ENCODE measurements at regions not wholly inside any gene's neighbourhood (a gene's known extent, or its start where the extent isn't known, plus 50 kb on each side); places are given as distances from the start of the nearest gene placed in this dataset.

GRCh38 chr15:36004891-36005490, 459.0 kb upstream of the DPH6 start:
- H3K4me1 ChIP-seq (replicated peaks in 1 of 2; ENCODE audit: control insufficient read depth in 2 of 2, insufficient read depth in 2 of 2, low read length in 2 of 2), result no peaks in the 10 kb centered on the region
- intact Hi-C loops (cut with micrococcal nuclease), result no loop called here
- BruUV-seq (replicated peaks), result no TSS peak
- H3K4me3 ChIP-seq, result no peak overlapping the region
- H3K9ac ChIP-seq (ENCODE audit: insufficient read depth in 1 of 2, low read depth in 2 of 2, low read length in 2 of 2), result no peak overlapping the region
- in situ Hi-C loops (cut with MboI), result no loop called here
- H3K9me1 ChIP-seq (ENCODE audit: control insufficient read depth, insufficient read depth, low read length), result no peaks in the 10 kb centered on the region
- 5% methylated on average over 2 of the region's 2 CpGs for WGBS (ENCODE audit: insufficient coverage, low coverage, missing lambda C conversion rate)
- TF ChIP-seq BACH1 (tag; IDR thresholded peaks at IDR 0.05), result no peak
- no peak for TF ChIP-seq PML (IDR thresholded peaks at IDR 0.05; ENCODE audit: low read length)
- TF ChIP-seq SNIP1 (IDR thresholded peaks at IDR 0.05; ENCODE audit: low read depth), result no peak
- TF ChIP-seq NFIC (IDR thresholded peaks at IDR 0.05), result no peak
- no peak for TF ChIP-seq TCF7L2 (IDR thresholded peaks at IDR 0.05; ENCODE audit: low read depth, low read length)
- no peak for TF ChIP-seq ZNF644 (tag; IDR thresholded peaks at IDR 0.05; ENCODE audit: low read depth)
- TF ChIP-seq ZC3H8 (IDR thresholded peaks at IDR 0.05), result no peak
- no peak for TF ChIP-seq ZNF232 (CRISPR knock-in tag; IDR thresholded peaks at IDR 0.05)
- TF ChIP-seq ZNF140 (CRISPR knock-in tag; IDR thresholded peaks at IDR 0.05), result no peak
- TF ChIP-seq RUNX1 (IDR thresholded peaks at IDR 0.05; ENCODE audit: low read depth), result no peak
- no peak for TF ChIP-seq CLOCK (CRISPR knock-in tag; IDR thresholded peaks at IDR 0.05; ENCODE audit: borderline replicate concordance)
- TF ChIP-seq YBX1 (IDR thresholded peaks at IDR 0.05), result no peak
- TF ChIP-seq ZNF121 (CRISPR knock-in tag; conservative IDR thresholded peaks at IDR 0.05), result no peak
- no peak for TF ChIP-seq ZNF398 (CRISPR knock-in tag; IDR thresholded peaks at IDR 0.05)
- TF ChIP-seq TBP (optimal IDR thresholded peaks at IDR 0.05; ENCODE audit: low read depth, low read length), result no peak
- TF ChIP-seq PCBP2 (IDR thresholded peaks at IDR 0.05; ENCODE audit: low read depth, low read length, poor library complexity, severe bottlenecking), result no peak
- H2AFZ ChIP-seq (ENCODE audit: low read depth, low read length), result no peak overlapping the region
- POLR2A ChIA-PET, result interaction anchor here (0.6 kb wide), 1 partner anchor 138 kb away, joined by 3 read pairs; no protein-coding TSS in a partner anchor
- H3K4me2 ChIP-seq (ENCODE audit: insufficient read depth, low read length), result no peak overlapping the region
- no peak overlapping the region for H3K27ac ChIP-seq (ENCODE audit: extremely low read depth, low read depth, low read length)
- H3K27me3 ChIP-seq (ENCODE audit: control insufficient read depth in 2 of 2, insufficient read depth in 2 of 2, low read length in 2 of 2), result no peaks in the 10 kb centered on the region
- FAIRE-seq (no peak), ATAC-seq (no peak), DNase-seq (ENCODE audit: extremely low read depth in 1 of 4, low spot score in 3 of 4) (no peak)
- H4K20me1 ChIP-seq (replicated peaks; ENCODE audit: control insufficient read depth, insufficient read depth, low read length), result no peaks in the 10 kb centered on the region
- no peaks in the 10 kb centered on the region for H3K79me2 ChIP-seq (ENCODE audit: control insufficient read depth, insufficient read depth, low read length)
- H3K36me3 ChIP-seq (ENCODE audit: control insufficient read depth, insufficient read depth, low read length), result no peaks in the 10 kb centered on the region
- no peaks in the 10 kb centered on the region for H3K9me3 ChIP-seq (replicated peaks; ENCODE audit: control insufficient read depth, insufficient read depth, low read depth, low read length)
- CTCF ChIA-PET (ENCODE audit: low intra/inter-chr PET ratio), result no interaction called here
